Stimulated activated CD4-positive, alpha-beta T cell treated with anti-CD3 and anti-CD28 coated beads, Interleukin-12 subunit alpha, Interleukin-12 subunit beta, amount 100 ng/mL, for 4 hours (primary cell): ENCODE measurements at regions not wholly inside any gene's neighbourhood (a gene's known extent, or its start where the extent isn't known, plus 50 kb on each side); places are given as distances from the start of the nearest gene placed in this dataset.

ENCODE experiments used
- DNase-seq: peaks from one replicate; pipeline ENCODE4 v3.0.0-alpha.2; 2020

- DNase-seq: peak; percentile 93
These were observed 64.4 kb upstream of the TM9SF2 start for GRCh38 chr13:99436686-99437416.

- no peak for DNase-seq
These were observed 62.2 kb upstream of the TM9SF2 start for GRCh38 chr13:99439048-99439447.

DNA sequence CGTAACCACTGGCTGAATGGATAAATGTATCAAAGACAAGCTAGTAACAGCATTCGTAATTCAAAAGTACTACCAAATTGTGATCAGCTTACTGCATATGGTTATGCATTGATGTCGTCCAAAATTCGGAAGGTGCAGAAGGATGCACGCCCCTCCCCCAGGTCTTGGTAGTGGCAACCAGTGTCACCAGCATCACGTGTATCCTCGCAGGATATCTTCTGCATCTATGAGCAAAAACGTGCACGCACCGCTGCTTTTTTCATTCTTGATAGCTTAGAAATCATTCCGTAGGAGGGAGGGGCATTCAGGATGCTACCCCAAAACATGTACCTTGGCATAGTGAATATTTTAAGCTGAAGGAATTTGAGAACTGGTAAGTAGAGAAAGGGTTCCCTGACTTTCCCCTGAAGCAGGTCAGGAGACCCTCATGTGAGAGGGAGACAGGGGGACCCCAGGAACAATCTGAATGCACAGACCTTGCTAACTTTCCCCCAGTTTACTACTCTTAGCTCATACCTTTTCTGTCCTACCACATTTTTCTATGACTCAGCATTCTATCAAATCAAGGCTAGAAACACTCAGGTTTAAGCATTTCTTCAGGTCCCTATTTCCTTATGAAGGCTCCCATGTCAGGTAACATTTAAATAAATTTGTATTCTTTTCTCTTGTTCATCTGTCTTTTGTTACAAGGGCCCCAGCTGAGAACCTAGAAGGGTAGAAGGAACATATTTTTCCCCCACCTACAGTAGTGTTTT is 61.2 kb upstream of the TM9SF2 start:
- no peak for DNase-seq

DNA sequence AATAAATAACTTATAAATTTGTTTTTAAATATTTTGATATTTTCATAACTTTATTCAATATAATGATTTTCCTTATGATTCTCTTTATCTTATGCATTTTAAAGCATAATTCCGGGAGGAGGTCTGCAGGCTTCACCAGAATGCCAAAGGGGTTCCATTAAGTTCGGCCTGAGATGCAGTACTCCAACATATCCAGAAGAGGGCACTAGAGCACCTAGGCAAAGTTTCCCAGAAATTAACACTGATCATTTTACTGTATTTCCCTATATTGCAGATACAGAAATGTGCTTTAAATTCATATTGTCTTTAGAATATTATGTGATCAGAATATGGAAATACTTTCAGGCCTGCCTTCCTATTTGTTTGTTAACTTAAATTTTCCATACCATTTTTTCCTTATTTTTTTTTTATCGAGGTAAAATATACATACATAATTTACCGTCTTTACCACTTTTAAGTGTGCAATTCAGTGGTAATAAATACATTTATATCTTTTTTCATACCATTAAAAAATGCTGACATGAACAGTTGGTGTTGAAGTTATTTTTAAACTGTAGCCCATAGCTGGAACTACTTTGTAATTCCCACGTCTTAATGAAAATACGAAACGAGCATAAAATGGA is 58.9 kb upstream of the TM9SF2 start:
- no peak for DNase-seq

- no peak for DNase-seq
These were observed 55.0 kb upstream of the TM9SF2 start for GRCh38 chr13:99446242-99446641.

- DNase-seq: no peak
These were observed 52.7 kb upstream of the TM9SF2 start for GRCh38 chr13:99448546-99448945.

DNA sequence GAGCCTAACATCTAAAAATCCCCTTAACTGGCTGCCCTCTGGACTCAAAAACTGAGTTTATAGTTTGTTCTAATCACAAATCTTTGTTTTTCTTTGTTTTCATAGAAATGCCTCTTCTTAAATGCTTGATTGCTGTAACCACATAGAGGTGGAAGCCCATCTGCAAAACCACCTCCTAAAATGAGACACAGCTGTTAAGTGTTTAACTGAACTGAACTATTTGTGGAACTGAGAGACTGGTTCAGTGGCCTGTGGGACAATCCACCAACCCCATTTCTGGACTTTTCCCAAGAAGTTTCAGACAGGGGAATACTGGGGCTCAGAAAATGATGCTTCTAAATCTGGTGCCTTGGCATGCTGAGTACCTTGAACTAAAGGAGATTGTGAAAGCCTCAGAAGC is 50.9 kb upstream of the TM9SF2 start:
- DNase-seq: no peak
